Neural cell (in vitro differentiated cells): ENCODE measurements at regions not wholly inside any gene's neighbourhood (a gene's known extent, or its start where the extent isn't known, plus 50 kb on each side); places are given as distances from the start of the nearest gene placed in this dataset.

Source experiments
- H2AFZ ChIP-seq: fragments of 200-600, 300-800 bp; sonication (generic), shearing (Covaris generic); 2 replicates; pipeline ENCODE4 v1.6.0; 2014; ENCODE audit warnings: low read depth, mild to moderate bottlenecking, antibody characterized with exemption, low read length, moderate library complexity
- H3F3A ChIP-seq: fragments of 200-600 bp; shearing (Covaris generic); 2 replicates; pipeline ENCODE4 v1.6.1; 2016; ENCODE audit warnings: mild to moderate bottlenecking, moderate library complexity, mixed read lengths, antibody characterized with exemption, low read length; ENCODE audit not compliant: insufficient read depth, poor library complexity, severe bottlenecking
- H3K27ac ChIP-seq: fragments of 200-600, 300-800 bp; sonication (generic), shearing (Covaris generic); 2 replicates; pipeline ENCODE4 v1.5.1; 2014; ENCODE audit warnings: mild to moderate bottlenecking, low read length, moderate library complexity
- H3K27me3 ChIP-seq: fragments of 300-800, 200-600 bp; sonication (generic), shearing (Covaris generic); 2 replicates; pipeline ENCODE4 v1.6.0; 2014; ENCODE audit warnings: mild to moderate bottlenecking, low read depth, low read length, moderate library complexity; ENCODE audit not compliant: insufficient read depth
- H3K36me3 ChIP-seq: fragments of 300-800, 200-600 bp; sonication (generic), shearing (Covaris generic); 2 replicates; pipeline ENCODE4 v1.5.1; 2014; ENCODE audit warnings: mild to moderate bottlenecking, antibody characterized with exemption, low read length, moderate library complexity; ENCODE audit not compliant: insufficient read depth
- H3K4me2 ChIP-seq: fragments of 300-800, 200-600 bp; sonication (generic), shearing (Covaris generic); 2 replicates; pipeline ENCODE4 v1.6.0; 2014; ENCODE audit warnings: mild to moderate bottlenecking, low read length
- H3K4me3 ChIP-seq: fragments of 300-800, 200-600 bp; sonication (generic), shearing (Covaris generic); 2 replicates; pipeline ENCODE4 v1.5.1; 2014; ENCODE audit warnings: mild to moderate bottlenecking, low read length, moderate library complexity
- H3K79me2 ChIP-seq: fragments of 200-600 bp; shearing (Covaris generic); replicated peaks from 2 replicates; pipeline ENCODE4 v1.6.0; 2014; ENCODE audit warnings: mild to moderate bottlenecking, low read length, moderate library complexity; ENCODE audit not compliant: insufficient read depth
- H3K9ac ChIP-seq: fragments of 300-800, 200-600 bp; sonication (generic), shearing (Covaris generic); 2 replicates; pipeline ENCODE4 v1.6.1; 2016; ENCODE audit warnings: mild to moderate bottlenecking, low read length, mixed read lengths
- H3K9me2 ChIP-seq: fragments of 200-600 bp; shearing (Covaris generic); 2 replicates; pipeline ENCODE4 v1.6.1; 2016; ENCODE audit warnings: mild to moderate bottlenecking, low read length, mixed read lengths; ENCODE audit not compliant: insufficient read depth
- H3K9me3 ChIP-seq: fragments of 200-600, 300-800 bp; sonication (generic), shearing (Covaris generic); 2 replicates; pipeline ENCODE4 v1.6.1; 2016; ENCODE audit warnings: mild to moderate bottlenecking, mixed run types, low read length, moderate library complexity, mixed read lengths
- H4K20me1 ChIP-seq: fragments of 200-600 bp; shearing (Covaris generic); 2 replicates; pipeline ENCODE4 v1.6.1; 2016; ENCODE audit warnings: mild to moderate bottlenecking, mixed run types; ENCODE audit not compliant: insufficient read depth
- EP300 ChIP-seq: fragments of 450-650 bp; conservative IDR thresholded peaks from 2 replicates; pipeline ENCODE4 v1.6.1; 2014; ENCODE audit warnings: antibody characterized with exemption, mild to moderate bottlenecking, moderate library complexity; ENCODE audit not compliant: poor library complexity, severe bottlenecking
- MXI1 ChIP-seq: fragments of 450-650 bp; conservative IDR thresholded peaks from 2 replicates; pipeline ENCODE4 v1.6.1; 2014; ENCODE audit warnings: antibody characterized with exemption, mild to moderate bottlenecking; ENCODE audit not compliant: poor library complexity, severe bottlenecking
- POLR2AphosphoS5 ChIP-seq: IDR thresholded peaks from 2 replicates; pipeline ENCODE4 v1.6.1; 2012
- RAD21 ChIP-seq: fragments of 450-650 bp; conservative IDR thresholded peaks from 2 replicates; pipeline ENCODE4 v1.6.1; 2014; ENCODE audit warnings: antibody characterized with exemption, mild to moderate bottlenecking, moderate library complexity
- SMC3 ChIP-seq: fragments of 450-650 bp; conservative IDR thresholded peaks from 2 replicates; pipeline ENCODE4 v1.6.1; 2014; ENCODE audit warnings: antibody characterized with exemption, mild to moderate bottlenecking, moderate library complexity; ENCODE audit not compliant: poor library complexity
- TAF1 ChIP-seq: IDR thresholded peaks from 2 replicates; pipeline ENCODE4 v1.6.1; 2012; ENCODE audit warnings: low read depth
- TF ChIP-seq, protein P1 (sequence below): fragments of 450-650 bp; IDR thresholded peaks from 2 replicates; pipeline ENCODE4 v1.5.1; 2014; ENCODE audit warnings: antibody characterized with exemption, mild to moderate bottlenecking, moderate library complexity; ENCODE audit not compliant: poor library complexity, severe bottlenecking
- TF ChIP-seq, protein P2 (sequence below): IDR thresholded peaks from 2 replicates; pipeline ENCODE4 v1.6.1; 2012; ENCODE audit warnings: borderline replicate concordance

DNA sequence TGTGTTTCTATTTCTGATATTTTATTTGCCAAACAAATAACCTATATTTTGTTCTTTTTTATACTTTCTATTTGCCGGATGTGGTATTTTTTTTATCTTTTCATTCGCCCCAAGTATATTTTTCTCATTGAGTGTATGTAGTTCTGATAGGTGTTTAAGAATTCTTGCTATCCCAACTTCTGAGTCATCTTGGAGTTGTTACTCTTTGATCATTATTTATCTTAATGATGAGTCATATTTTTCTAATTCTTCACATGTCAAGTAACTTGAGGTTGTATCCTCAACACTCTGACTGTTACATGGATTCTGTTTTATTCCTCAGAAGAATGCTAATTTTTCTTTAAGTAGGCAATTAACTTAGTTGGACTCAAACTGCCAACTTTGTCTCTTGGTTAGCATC lies 498.1 kb downstream of the TLE1 start:
- no peaks in the 10 kb centered on the region for H3K27me3 ChIP-seq
- H3K9ac ChIP-seq = no peak overlapping the region
- H3K9me2 ChIP-seq = no peaks in the 10 kb centered on the region
- H2AFZ ChIP-seq = no peak overlapping the region
- no peaks in the 10 kb centered on the region for H3F3A ChIP-seq
- no peak overlapping the region for H3K27ac ChIP-seq
- H3K9me3 ChIP-seq = no peaks in the 10 kb centered on the region
- H3K79me2 ChIP-seq = no peaks in the 10 kb centered on the region
- no peaks in the 10 kb centered on the region for H4K20me1 ChIP-seq
- H3K4me3 ChIP-seq = no peak overlapping the region
- no peak overlapping the region for H3K4me2 ChIP-seq
- TF ChIP-seq SMC3 (no peak), POLR2AphosphoS5 (no peak), TAF1 (no peak), RAD21 (no peak), EP300 (no peak)
- TF ChIP-seq, protein P1, sequence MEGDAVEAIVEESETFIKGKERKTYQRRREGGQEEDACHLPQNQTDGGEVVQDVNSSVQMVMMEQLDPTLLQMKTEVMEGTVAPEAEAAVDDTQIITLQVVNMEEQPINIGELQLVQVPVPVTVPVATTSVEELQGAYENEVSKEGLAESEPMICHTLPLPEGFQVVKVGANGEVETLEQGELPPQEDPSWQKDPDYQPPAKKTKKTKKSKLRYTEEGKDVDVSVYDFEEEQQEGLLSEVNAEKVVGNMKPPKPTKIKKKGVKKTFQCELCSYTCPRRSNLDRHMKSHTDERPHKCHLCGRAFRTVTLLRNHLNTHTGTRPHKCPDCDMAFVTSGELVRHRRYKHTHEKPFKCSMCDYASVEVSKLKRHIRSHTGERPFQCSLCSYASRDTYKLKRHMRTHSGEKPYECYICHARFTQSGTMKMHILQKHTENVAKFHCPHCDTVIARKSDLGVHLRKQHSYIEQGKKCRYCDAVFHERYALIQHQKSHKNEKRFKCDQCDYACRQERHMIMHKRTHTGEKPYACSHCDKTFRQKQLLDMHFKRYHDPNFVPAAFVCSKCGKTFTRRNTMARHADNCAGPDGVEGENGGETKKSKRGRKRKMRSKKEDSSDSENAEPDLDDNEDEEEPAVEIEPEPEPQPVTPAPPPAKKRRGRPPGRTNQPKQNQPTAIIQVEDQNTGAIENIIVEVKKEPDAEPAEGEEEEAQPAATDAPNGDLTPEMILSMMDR = no peak
- TF ChIP-seq, protein P2, sequence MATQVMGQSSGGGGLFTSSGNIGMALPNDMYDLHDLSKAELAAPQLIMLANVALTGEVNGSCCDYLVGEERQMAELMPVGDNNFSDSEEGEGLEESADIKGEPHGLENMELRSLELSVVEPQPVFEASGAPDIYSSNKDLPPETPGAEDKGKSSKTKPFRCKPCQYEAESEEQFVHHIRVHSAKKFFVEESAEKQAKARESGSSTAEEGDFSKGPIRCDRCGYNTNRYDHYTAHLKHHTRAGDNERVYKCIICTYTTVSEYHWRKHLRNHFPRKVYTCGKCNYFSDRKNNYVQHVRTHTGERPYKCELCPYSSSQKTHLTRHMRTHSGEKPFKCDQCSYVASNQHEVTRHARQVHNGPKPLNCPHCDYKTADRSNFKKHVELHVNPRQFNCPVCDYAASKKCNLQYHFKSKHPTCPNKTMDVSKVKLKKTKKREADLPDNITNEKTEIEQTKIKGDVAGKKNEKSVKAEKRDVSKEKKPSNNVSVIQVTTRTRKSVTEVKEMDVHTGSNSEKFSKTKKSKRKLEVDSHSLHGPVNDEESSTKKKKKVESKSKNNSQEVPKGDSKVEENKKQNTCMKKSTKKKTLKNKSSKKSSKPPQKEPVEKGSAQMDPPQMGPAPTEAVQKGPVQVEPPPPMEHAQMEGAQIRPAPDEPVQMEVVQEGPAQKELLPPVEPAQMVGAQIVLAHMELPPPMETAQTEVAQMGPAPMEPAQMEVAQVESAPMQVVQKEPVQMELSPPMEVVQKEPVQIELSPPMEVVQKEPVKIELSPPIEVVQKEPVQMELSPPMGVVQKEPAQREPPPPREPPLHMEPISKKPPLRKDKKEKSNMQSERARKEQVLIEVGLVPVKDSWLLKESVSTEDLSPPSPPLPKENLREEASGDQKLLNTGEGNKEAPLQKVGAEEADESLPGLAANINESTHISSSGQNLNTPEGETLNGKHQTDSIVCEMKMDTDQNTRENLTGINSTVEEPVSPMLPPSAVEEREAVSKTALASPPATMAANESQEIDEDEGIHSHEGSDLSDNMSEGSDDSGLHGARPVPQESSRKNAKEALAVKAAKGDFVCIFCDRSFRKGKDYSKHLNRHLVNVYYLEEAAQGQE = no peak
- H3K36me3 ChIP-seq = no peaks in the 10 kb centered on the region

DNA sequence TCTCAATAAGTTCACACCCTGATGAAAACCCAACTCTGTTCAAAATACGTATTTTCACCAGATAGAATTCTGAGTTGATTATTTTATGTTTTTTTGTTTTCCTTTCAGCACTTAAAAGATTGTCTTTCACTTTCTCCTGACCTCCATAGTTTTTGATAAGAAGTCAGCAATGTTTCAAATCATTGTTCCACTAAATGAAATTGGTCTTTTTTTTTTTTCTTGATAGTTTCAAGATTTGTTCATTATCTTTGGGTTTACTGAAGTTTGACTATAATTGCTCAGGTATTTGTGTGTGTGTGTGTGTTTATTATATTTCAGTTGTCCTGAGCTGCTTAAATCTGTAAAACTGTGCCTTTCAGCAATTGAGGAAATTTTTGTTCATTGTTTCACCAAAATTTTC lies 498.7 kb downstream of the TLE1 start:
- no peaks in the 10 kb centered on the region for H3K27me3 ChIP-seq
- TF ChIP-seq MXI1 (no peak), POLR2AphosphoS5 (no peak), EP300 (no peak)
- TF ChIP-seq, protein P1 = no peak
- no peaks in the 10 kb centered on the region for H3F3A ChIP-seq
- no peaks in the 10 kb centered on the region for H4K20me1 ChIP-seq
- no peak overlapping the region for H3K9ac ChIP-seq
- H3K79me2 ChIP-seq = no peaks in the 10 kb centered on the region
- no peak overlapping the region for H2AFZ ChIP-seq
- H3K9me2 ChIP-seq = no peaks in the 10 kb centered on the region
- no peak overlapping the region for H3K4me3 ChIP-seq
- H3K4me2 ChIP-seq = no peak overlapping the region
- no peak overlapping the region for H3K27ac ChIP-seq
- H3K36me3 ChIP-seq = no peaks in the 10 kb centered on the region
- no peaks in the 10 kb centered on the region for H3K9me3 ChIP-seq
